ENCODE measurements at regions not wholly inside any gene's neighbourhood (a gene's known extent, or its start where the extent isn't known, plus 50 kb on each side); places are given as distances from the start of the nearest gene placed in this dataset.
"Not testable (repeated sequence)": the region's sequence is repeated elsewhere in the genome, so short reads cannot be mapped to it uniquely, and the experiment has no call there.

DNA sequence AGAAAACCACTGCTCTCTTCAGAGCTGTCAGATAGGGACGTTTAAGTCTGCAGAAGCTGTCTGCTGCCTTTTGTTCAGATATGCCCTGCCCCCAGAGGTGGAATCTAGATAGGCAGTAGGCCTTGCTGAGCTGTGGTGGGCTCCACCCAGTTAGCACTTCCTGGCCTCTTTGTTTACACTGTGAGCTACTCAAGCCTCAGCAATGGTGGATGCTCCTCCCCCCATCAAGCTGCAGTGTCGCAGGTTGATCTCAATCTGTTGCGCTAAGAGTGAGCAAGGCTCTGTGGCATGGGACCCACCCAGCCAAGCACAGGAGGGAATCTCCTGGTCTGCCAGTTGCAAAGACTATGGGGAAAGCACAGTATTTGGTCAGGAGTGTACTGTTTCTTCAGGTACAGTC lies 59.2 kb upstream of the ZNF641 start:
- DNase-seq (ENCODE audit: low read depth): not testable (repeated sequence)

DNA sequence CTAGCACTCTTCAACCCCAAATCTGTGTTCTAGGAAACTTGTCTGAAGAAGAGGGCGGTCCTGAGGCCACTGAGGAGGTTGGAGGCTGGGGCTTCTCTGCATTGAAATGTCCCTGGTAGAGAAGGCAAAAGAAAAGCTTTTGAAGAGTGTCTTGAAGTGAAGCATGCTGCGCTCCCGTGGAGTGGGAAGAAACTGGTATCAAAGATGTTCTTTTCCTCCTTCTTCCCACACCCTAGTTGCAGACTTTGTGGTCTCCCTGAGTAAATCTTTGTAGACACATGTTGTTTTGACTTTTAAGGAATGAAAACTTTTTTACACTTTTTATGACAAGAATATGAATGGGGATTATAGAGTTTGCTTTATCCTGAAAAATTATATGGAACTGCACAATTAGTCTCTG lies 59.0 kb upstream of the ANP32D start:
- DNase-seq (ENCODE audit: low read depth): no peak

DNA sequence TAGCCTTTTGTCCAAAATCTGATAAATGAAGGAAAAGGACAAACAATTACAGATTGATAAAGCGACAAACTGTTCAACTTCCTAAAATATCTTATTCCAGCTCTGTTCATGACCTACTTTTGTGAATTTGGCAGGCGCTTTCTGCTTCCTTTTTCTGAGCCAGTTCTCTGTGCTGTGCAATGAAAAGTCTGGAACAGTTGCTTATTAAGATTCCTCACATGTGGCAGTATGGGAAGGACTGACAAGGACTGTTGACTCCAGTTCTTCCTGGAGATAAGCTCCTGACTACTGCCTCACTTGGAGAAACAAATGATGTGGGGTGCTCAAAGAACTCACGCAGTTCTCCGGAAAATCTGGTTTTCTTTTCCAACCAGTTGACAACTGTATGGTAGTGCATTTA lies 58.3 kb upstream of the ANP32D start:
- DNase-seq (ENCODE audit: low read depth): peak; percentile 50

DNA sequence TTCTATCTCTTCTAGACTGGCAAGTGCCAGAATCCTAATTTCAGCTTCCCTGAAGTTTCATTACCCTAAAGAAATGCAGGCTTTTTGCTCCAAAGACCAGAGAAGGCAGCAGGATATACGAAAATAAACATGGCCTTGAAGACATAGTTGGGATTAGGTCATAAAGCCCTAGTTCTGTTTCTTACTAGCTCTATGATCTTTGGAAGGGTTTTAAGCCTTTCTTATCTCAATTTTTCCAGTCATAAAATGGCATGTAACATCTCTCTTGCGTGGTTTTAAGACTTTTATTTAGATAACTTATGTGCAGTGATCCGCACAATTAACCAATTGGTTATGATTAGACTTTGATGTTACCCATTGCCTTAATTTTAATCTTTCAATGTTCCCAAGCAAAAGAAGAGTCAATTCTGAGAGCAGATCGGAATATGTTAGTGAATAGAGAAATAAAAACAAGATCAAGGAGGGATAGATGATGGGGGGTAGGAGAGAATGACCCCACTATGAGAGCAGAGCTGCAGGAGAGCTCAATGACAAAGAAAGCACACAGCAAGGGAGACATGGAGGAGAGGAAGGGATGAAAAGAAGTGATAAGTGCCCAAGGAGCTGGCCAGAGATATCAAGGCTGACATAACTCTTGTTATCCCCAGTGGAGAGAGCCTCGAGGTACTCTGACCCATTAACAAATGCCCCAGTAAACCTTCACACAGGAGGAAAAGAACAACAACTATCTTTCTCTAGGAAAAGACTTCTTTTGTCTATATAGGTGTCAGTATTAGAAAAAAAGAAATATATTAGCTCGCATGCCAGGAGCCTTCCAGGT lies 53.0 kb upstream of the ANP32D start:
- DNase-seq (ENCODE audit: low read depth): no peak

DNA sequence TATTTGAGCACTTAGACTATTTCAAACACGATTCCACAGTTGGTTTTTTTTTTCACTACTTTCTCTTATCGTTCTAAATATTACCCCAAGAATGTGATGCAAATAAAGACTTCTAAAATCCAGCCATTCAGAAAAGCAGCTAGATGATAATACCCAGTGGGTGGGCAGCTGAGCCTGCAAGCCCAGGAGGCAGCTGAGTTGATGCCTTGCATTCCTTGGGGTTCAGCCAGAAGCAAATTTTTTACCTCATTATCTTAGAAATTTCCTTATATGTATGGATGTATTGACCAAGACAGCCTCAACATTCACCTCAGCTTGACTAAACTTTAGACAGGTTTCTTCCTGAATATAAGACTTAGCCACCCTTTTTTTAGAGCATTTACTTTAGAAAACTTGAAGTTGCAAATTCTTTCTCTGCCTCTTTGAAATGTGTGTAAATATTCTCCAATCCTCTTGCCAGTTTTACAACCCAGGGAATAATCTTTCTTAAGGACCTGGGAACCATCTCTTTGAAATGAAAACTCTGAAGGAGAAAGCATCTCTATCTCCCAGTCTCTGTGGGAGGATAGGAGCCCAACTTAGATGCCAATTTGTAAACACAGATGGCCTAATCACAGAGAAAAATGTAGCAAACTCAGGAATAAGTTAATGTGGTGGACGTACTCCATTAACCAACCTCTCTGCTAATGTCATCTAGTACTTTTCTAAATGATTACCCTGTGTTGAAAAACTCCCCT lies 52.2 kb upstream of the ANP32D start:
- DNase-seq (ENCODE audit: low read depth): no peak

DNA sequence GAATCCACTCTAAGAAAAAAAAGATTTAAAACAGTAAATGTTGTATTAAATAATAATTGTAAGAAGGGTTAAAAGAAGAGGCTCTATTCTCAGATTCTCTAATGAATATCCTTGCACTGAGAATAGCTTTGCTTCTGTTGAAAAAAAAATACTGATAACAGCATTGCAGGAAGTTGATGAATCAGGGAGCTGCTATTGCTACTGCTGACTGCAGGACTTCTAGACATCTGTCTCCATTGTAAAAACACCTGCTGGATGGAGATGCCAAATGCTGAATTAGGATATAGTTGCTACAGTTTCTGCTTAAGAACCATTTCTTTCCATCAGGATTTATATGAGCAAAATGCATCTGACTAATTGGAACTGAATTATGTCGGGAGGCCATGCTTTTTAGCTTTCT lies 50.3 kb upstream of the ANP32D start:
- no peak for DNase-seq (ENCODE audit: low read depth)

Measured in forelimb muscle (tissue), 1 donor.